Smooth muscle cell of the brain vasculature (primary cell): ENCODE measurements at regions not wholly inside any gene's neighbourhood (a gene's known extent, or its start where the extent isn't known, plus 50 kb on each side); places are given as distances from the start of the nearest gene placed in this dataset.
A peak's percentile ranks its signal among the peaks of the same experiment; 100 is the strongest.

Experiments
- DNase-seq: peaks from one replicate; pipeline ENCODE4 v3.0.0-alpha.2; 2012; ENCODE audit warnings: low read depth, low spot score

DNA sequence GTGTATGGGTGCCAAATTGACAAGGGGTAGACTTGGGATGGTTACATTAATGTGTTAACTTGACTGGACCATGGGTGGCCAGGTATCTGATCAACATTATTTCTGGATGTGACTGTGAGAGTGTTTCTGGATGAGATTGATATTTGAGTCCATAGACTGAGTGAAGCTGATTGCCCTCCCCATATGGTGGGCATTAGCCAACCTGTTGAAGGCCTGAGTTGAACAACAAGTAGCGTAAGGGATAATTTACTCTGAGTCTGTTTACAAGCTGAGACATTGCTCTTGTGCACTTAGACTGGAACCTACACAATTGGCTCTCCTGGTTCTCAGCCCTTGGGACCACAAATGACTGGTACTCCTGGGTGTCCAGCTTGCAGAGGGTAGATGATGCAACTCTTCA is 240.1 kb downstream of the ASXL3 start:
- no peak for DNase-seq

- no peak for DNase-seq
These were observed 239.1 kb downstream of the ASXL3 start for GRCh38 chr18:33817096-33817495.

GRCh38 chr18:33814546-33814945 is 236.5 kb downstream of the ASXL3 start:
- no peak for DNase-seq

- DNase-seq, result no peak
These were observed 234.2 kb downstream of the ASXL3 start for GRCh38 chr18:33812186-33812585.

- no peak for DNase-seq
These were observed 227.6 kb downstream of the ASXL3 start for GRCh38 chr18:33805592-33805991.

- DNase-seq, result peak; percentile 52
These were observed 226.2 kb downstream of the ASXL3 start for GRCh38 chr18:33804258-33804657.

DNA sequence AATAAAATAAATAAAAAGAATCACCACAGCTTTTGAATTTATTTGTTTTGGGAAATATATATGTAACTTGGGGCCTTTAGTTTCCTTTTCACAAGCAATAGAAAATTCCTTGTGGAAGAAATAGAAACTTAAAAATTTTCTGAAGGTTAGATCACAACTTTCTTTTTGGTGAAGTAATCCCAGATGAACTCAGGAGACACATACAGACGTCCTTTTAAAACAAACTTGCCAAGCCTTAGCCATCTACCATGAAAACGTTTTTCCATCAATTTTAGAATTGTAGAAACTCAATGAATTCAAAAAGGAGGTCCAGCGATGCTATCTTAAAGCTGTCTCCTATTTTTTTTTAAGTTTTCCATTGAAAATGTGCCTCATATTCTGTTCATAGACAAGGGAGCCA is 225.6 kb downstream of the ASXL3 start:
- no peak for DNase-seq

DNA sequence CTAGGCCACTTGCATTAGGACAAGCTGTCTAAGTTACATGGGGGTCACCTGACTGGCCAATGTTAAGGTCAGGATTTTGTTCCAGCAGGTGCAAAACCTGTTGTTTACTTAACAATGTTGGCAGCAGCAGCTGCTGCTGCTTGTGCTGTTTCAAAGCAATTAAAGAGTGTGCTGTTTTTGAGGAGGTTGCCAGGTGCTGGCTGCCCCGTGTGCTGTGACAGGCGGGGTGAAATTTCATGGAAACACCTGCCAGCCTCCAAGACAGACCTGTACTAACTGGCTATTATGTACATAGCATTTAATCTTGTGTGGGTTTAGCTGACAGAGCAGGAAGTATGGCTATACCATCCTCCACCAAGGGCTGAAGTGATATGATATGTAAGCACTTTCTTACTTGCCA is 224.9 kb downstream of the ASXL3 start:
- no peak for DNase-seq
